ENCODE measurements at regions not wholly inside any gene's neighbourhood (a gene's known extent, or its start where the extent isn't known, plus 50 kb on each side); places are given as distances from the start of the nearest gene placed in this dataset.

- TF ChIP-seq POLR2A (IDR thresholded peaks at IDR 0.05), result no peak
- TF ChIP-seq POLR2AphosphoS5 (IDR thresholded peaks at IDR 0.05), result no peak
These were observed 133.4 kb downstream of the HRH4 start for GRCh38 chr18:24593886-24594285.
